Lower leg skin (tissue), 4 donors: ENCODE measurements at regions not wholly inside any gene's neighbourhood (a gene's known extent, or its start where the extent isn't known, plus 50 kb on each side); places are given as distances from the start of the nearest gene placed in this dataset.
A peak's percentile ranks its signal among the peaks of the same experiment; 100 is the strongest.

Source experiments
- DNase-seq, 2 donors: peaks; one replicate each; pipeline ENCODE4 v3.0.0-alpha.2; 2019; ENCODE audit warnings: low spot score in 2 of 2
- H3K4me3 ChIP-seq: fragments of 200-600 bp; sonication (generic); 2 replicates; pipeline ENCODE4 v1.5.1; 2017; ENCODE audit warnings: mild to moderate bottlenecking, low read depth; ENCODE audit not compliant: poor library complexity, severe bottlenecking
- POLR2A ChIP-seq, 2 donors: fragments of 450-650 bp; IDR thresholded peaks; one replicate each; pipeline ENCODE4 v1.6.1; 2016 to 2017; ENCODE audit warnings: antibody characterized with exemption in 2 of 2, mild to moderate bottlenecking in 1 of 2, moderate library complexity in 1 of 2
- WGBS, 2 donors: methylation state at CpG; one replicate each; pipeline ENCODE4 v1.1.5; 2018; 5-methylcytosine and 5-hydroxymethylcytosine counted together
- intact Hi-C: fragments of 100-400 bp; cut with DNase I; formaldehyde crosslinking; loops from one replicate; pipeline ENCODE4 v1.15.0; 2023; ENCODE audit warnings: low total_unique reads
- TF ChIP-seq, protein P1 (sequence below), 3 donors: fragments of 450-650 bp; IDR thresholded peaks; one replicate each; pipeline ENCODE4 v1.5.1; 2016; ENCODE audit warnings: antibody characterized with exemption in 3 of 3, mild to moderate bottlenecking in 3 of 3, moderate library complexity in 2 of 3

- DNase-seq: peak in 1 of 2 donors; percentile 37
- no peak overlapping the region for H3K4me3 ChIP-seq
- TF ChIP-seq POLR2A (IDR thresholded peaks at IDR 0.05): no peak
- TF ChIP-seq, protein P1, sequence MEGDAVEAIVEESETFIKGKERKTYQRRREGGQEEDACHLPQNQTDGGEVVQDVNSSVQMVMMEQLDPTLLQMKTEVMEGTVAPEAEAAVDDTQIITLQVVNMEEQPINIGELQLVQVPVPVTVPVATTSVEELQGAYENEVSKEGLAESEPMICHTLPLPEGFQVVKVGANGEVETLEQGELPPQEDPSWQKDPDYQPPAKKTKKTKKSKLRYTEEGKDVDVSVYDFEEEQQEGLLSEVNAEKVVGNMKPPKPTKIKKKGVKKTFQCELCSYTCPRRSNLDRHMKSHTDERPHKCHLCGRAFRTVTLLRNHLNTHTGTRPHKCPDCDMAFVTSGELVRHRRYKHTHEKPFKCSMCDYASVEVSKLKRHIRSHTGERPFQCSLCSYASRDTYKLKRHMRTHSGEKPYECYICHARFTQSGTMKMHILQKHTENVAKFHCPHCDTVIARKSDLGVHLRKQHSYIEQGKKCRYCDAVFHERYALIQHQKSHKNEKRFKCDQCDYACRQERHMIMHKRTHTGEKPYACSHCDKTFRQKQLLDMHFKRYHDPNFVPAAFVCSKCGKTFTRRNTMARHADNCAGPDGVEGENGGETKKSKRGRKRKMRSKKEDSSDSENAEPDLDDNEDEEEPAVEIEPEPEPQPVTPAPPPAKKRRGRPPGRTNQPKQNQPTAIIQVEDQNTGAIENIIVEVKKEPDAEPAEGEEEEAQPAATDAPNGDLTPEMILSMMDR (IDR thresholded peaks at IDR 0.05): no peak
- WGBS, 2 donors: 77 to 86% methylated on average over 10 of the region's 10 CpGs
- intact Hi-C loops: no loop called here
Measured at GRCh38 chr2:855177-855576, 95.5 kb upstream of the SNTG2 start.

DNA sequence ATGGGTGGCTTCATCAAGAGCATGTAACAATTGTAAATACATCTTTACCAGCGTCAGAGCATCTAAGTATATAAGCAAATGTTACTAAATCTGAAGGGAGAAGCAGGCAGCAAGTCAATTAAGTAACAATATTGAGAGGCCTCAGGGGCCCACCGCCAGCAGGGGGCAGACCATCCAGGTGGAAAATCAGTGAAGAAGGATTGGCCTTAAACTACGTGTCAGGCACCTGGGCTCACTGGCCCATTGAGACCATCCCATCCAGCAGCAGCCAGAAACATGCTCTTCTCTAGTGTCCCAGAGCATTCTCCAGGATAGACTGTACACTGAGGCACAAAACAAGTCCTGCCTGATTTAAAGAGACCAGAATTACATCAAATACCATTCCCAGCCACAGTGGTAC is 96.2 kb upstream of the SNTG2 start:
- DNase-seq: peak in 1 of 2 donors; percentile 84
- H3K4me3 ChIP-seq: no peak overlapping the region
- TF ChIP-seq POLR2A (IDR thresholded peaks at IDR 0.05): no peak
- TF ChIP-seq, protein P1 (IDR thresholded peaks at IDR 0.05): no peak
- WGBS, 2 donors: 41 to 46% methylated on average over 3 of the region's 3 CpGs
- intact Hi-C loops: no loop called here

DNA sequence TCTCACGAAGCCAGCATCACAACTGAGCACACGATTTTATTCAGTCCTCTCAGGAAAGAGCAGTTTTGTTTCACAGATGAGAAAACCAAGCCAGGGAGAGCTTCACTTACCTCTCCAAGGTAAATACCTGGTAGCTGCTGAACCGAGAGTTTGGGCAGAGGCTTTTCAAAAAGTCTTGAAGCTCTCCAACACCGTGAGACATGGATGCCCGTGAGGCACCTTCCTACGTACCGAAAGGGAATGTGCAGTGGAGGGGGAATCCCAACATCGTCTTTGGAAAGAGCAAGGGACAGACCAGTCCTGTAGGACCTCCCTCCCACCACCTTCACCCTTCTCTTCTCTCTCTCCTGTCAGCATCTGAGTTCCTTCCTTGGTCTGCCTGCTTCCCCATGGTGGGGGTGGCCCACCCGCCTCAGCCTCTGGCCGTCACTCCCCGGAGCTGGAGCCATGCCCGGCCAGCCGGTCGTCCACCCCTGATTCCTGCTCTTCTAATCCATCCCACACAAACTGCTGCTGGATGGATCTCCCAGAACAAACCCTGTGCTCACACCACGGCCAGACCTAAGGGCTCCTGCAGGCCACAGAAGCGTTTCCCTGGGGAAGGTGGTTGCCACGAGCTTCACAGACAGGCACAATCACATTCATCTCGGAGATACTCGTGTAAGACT is 97.3 kb upstream of the SNTG2 start:
- 77% methylated on average over 19 of the region's 19 CpGs for WGBS, 2 donors
- intact Hi-C loops: no loop called here
- peak in 1 of 2 donors; percentile 58 for DNase-seq
- H3K4me3 ChIP-seq: no peak overlapping the region
- TF ChIP-seq, protein P1 (IDR thresholded peaks at IDR 0.05): no peak
- TF ChIP-seq POLR2A (IDR thresholded peaks at IDR 0.05): no peak

DNA sequence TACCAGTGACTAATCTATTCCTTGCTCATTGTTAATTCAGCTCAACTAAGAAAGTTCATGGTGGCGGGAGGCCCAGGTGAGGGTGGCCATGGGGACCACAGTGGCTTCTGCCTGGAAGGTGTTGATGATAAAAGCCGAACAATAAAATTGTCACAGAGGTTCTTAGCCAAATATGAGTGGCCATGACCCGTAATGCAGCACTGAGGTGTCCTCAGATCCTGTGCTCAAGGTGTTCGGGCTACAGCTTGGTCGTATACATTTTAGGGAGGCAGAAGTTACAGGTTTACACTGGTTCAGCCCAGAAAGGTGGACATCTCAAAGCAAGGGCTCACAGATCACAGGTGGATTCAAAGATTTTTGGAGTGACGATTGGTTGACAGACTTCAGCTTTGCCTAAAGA is 98.5 kb upstream of the SNTG2 start:
- intact Hi-C loops: no loop called here
- no peak overlapping the region for H3K4me3 ChIP-seq
- 94 to 95% methylated on average over 6 of the region's 6 CpGs for whole genome bisulfite sequencing, 2 donors
- DNase-seq: no peak
- TF ChIP-seq POLR2A (IDR thresholded peaks at IDR 0.05): no peak
- TF ChIP-seq, protein P1 (IDR thresholded peaks at IDR 0.05): no peak

- 85 to 87% methylated on average over 8 of the region's 8 CpGs for WGBS, 2 donors
- no peak overlapping the region for H3K4me3 ChIP-seq
- no peak for DNase-seq
- intact Hi-C loops: no loop called here
- TF ChIP-seq POLR2A (IDR thresholded peaks at IDR 0.05): no peak
- TF ChIP-seq, protein P1 (IDR thresholded peaks at IDR 0.05): no peak
Measured at GRCh38 chr2:851680-852079, 99.0 kb upstream of the SNTG2 start.

GRCh38 chr2:851078-851477 is 99.6 kb upstream of the SNTG2 start:
- no peak overlapping the region for H3K4me3 ChIP-seq
- 67 to 74% methylated on average over 3 of the region's 3 CpGs for WGBS, 2 donors
- DNase-seq: peak in 1 of 2 donors; percentile 4
- no peak for TF ChIP-seq POLR2A (IDR thresholded peaks at IDR 0.05)
- TF ChIP-seq, protein P1 (IDR thresholded peaks at IDR 0.05): no peak
- intact Hi-C loops: no loop called here
